ENCODE measurements at regions not wholly inside any gene's neighbourhood (a gene's known extent, or its start where the extent isn't known, plus 50 kb on each side); places are given as distances from the start of the nearest gene placed in this dataset.

DNA sequence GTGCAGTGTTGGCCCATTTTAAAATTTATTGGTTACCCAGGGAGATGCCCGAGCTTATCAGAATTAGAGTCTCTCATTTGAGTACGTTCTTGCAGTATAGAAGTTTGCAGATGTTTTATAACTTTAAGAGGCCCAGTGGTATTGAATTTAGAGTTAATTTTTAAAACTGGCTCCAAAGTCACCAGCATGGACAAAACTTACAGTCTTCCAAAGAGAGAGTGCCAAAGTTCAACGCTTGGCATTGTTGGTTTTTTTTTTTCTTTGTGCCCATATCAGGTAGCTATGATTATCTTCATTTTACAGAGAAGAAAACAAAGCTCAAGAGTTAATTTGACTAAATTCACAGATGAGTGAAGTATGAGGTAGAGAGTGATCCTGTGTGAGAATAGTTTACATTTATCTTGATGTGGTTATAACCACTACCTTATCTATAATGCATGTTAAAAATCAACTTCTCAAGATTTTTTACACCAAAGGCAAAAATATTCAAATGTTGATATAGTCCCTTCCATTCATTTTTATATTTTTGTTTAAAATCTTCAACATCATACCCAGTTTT is 273.7 kb upstream of the DMRT1 start:
- Histone ChIP-seq H3K9me2 (replicated peaks; ENCODE audit: low read length) (no peaks in the 10 kb centered on the region), H3F3A (ENCODE audit: low read length, unreplicated experiment) (no peaks in the 10 kb centered on the region), H3K27ac (ENCODE audit: low read length) (no peak overlapping the region), H3K27me3 (ENCODE audit: low read length) (no peaks in the 10 kb centered on the region), H4K20me1 (ENCODE audit: low read length) (no peaks in the 10 kb centered on the region), H2AFZ (ENCODE audit: low read length) (no peak overlapping the region), H3K9me3 (ENCODE audit: low read length) (no peaks in the 10 kb centered on the region), H3K79me2 (ENCODE audit: low read length) (no peaks in the 10 kb centered on the region), H3K4me1 (ENCODE audit: insufficient read depth, low read length) (no peaks in the 10 kb centered on the region), H3K9ac (ENCODE audit: low read length) (no peak overlapping the region), H3K36me3 (ENCODE audit: low read depth, low read length) (no peaks in the 10 kb centered on the region), H3K4me3 (ENCODE audit: low read length) (no peak overlapping the region), H3K4me2 (ENCODE audit: low read length) (no peak overlapping the region)
- ATAC-seq (no peak), DNase-seq (no peak)
- TF ChIP-seq CTCF (conservative IDR thresholded peaks at IDR 0.05; ENCODE audit: low read depth, low read length): no peak
- TF ChIP-seq EZH2phosphoT487 (IDR thresholded peaks at IDR 0.05; ENCODE audit: borderline replicate concordance, low read length): no peak
- no peak for TF ChIP-seq EZH2 (IDR thresholded peaks at IDR 0.05; ENCODE audit: low read length, unreplicated experiment)
- intact Hi-C loops (cut with micrococcal nuclease): no loop called here
- CTCF ChIA-PET: no interaction called here
- POLR2A ChIA-PET (ENCODE audit: unreplicated experiment): no interaction called here
- no TSS peak for BruUV-seq (replicated peaks)

DNA sequence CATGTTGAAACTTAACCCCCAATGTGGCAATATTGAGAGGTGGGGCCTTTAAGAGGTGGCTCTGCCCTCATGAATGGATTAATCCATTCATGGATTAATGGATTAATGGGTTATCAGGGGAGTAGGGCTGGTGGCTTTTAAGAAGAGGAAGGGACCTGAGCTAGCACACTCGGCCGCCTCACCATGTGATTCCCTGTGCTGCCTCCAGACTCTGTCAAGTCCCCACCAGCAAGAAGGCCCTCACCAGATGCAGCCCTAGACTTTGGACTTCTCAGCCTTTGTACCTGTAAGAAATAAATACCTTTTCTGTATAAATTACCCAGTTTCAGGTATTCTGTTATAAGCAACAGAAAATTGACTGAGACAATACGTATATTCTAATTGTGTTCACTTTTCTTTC is 272.2 kb upstream of the DMRT1 start:
- no peak overlapping the region for H3K27ac ChIP-seq (ENCODE audit: low read length)
- intact Hi-C loops (cut with micrococcal nuclease): no loop called here
- ATAC-seq: no peak
- no peaks in the 10 kb centered on the region for H3K4me1 ChIP-seq (ENCODE audit: insufficient read depth, low read length)
- no peaks in the 10 kb centered on the region for H3F3A ChIP-seq (ENCODE audit: low read length, unreplicated experiment)
- no TSS peak for BruUV-seq (replicated peaks)
- no peaks in the 10 kb centered on the region for H3K36me3 ChIP-seq (ENCODE audit: low read depth, low read length)
- no peak overlapping the region for H3K9ac ChIP-seq (ENCODE audit: low read length)
- no peak for DNase-seq
- no peak overlapping the region for H3K4me3 ChIP-seq (ENCODE audit: low read length)
- CTCF ChIA-PET: no interaction called here
- no peak overlapping the region for H3K4me2 ChIP-seq (ENCODE audit: low read length)
- TF ChIP-seq EZH2phosphoT487 (IDR thresholded peaks at IDR 0.05; ENCODE audit: borderline replicate concordance, low read length): no peak
- no peak for TF ChIP-seq CTCF (conservative IDR thresholded peaks at IDR 0.05; ENCODE audit: low read depth, low read length)
- TF ChIP-seq EZH2 (IDR thresholded peaks at IDR 0.05; ENCODE audit: low read length, unreplicated experiment): no peak
- H3K27me3 ChIP-seq (ENCODE audit: low read length): no peaks in the 10 kb centered on the region
- H3K79me2 ChIP-seq (ENCODE audit: low read length): no peaks in the 10 kb centered on the region
- no peak overlapping the region for H2AFZ ChIP-seq (ENCODE audit: low read length)
- POLR2A ChIA-PET (ENCODE audit: unreplicated experiment): no interaction called here
- H4K20me1 ChIP-seq (ENCODE audit: low read length): no peaks in the 10 kb centered on the region
- no peaks in the 10 kb centered on the region for H3K9me2 ChIP-seq (replicated peaks; ENCODE audit: low read length)
- no peaks in the 10 kb centered on the region for H3K9me3 ChIP-seq (ENCODE audit: low read length)

- Histone ChIP-seq H3K9ac (ENCODE audit: low read length) (no peak overlapping the region), H3K4me1 (ENCODE audit: insufficient read depth, low read length) (no peaks in the 10 kb centered on the region), H3F3A (ENCODE audit: low read length, unreplicated experiment) (no peaks in the 10 kb centered on the region), H3K36me3 (ENCODE audit: low read depth, low read length) (no peaks in the 10 kb centered on the region), H3K27me3 (ENCODE audit: low read length) (no peaks in the 10 kb centered on the region), H2AFZ (ENCODE audit: low read length) (no peak overlapping the region), H3K9me2 (replicated peaks; ENCODE audit: low read length) (no peaks in the 10 kb centered on the region), H4K20me1 (ENCODE audit: low read length) (no peaks in the 10 kb centered on the region), H3K4me3 (ENCODE audit: low read length) (no peak overlapping the region), H3K79me2 (ENCODE audit: low read length) (no peaks in the 10 kb centered on the region), H3K27ac (ENCODE audit: low read length) (no peak overlapping the region), H3K4me2 (ENCODE audit: low read length) (no peak overlapping the region), H3K9me3 (ENCODE audit: low read length) (no peaks in the 10 kb centered on the region)
- TF ChIP-seq CTCF (conservative IDR thresholded peaks at IDR 0.05; ENCODE audit: low read depth, low read length) (no peak), EZH2phosphoT487 (IDR thresholded peaks at IDR 0.05; ENCODE audit: borderline replicate concordance, low read length) (no peak)
- DNase-seq (no peak), ATAC-seq (no peak)
- intact Hi-C loops (cut with micrococcal nuclease): no loop called here
- no TSS peak for BruUV-seq (replicated peaks)
- POLR2A ChIA-PET (ENCODE audit: unreplicated experiment): no interaction called here
- CTCF ChIA-PET: no interaction called here
Observed at GRCh38 chr9:570187-570586, 271.3 kb upstream of the DMRT1 start.
